HL-60 (cell line): ENCODE measurements at regions not wholly inside any gene's neighbourhood (a gene's known extent, or its start where the extent isn't known, plus 50 kb on each side); places are given as distances from the start of the nearest gene placed in this dataset.

Source experiments
- DNase-seq, 2 experiments: peaks; one replicate each; pipeline ENCODE4 v3.0.0-alpha.2; 2010 to 2020; ENCODE audit warnings: low read depth in 1 of 2, low spot score in 1 of 2
- H3K27ac ChIP-seq: fragments of 250-450 bp; sonication (Bioruptor Pico); replicated peaks from 2 replicates; pipeline ENCODE4 v1.5.1; 2020; ENCODE audit warnings: mild to moderate bottlenecking, moderate library complexity
- H3K27me3 ChIP-seq: fragments of 250-450 bp; sonication (Bioruptor Pico); 2 replicates; pipeline ENCODE4 v1.5.1; 2021; ENCODE audit warnings: mild to moderate bottlenecking, moderate library complexity; ENCODE audit not compliant: insufficient read depth, poor library complexity, severe bottlenecking
- H3K4me3 ChIP-seq: replicated peaks from 2 replicates; pipeline ENCODE4 v1.5.1; 2011; ENCODE audit warnings: mild to moderate bottlenecking, control low read depth, low read length; ENCODE audit not compliant: insufficient read depth
- GABPA ChIP-seq: IDR thresholded peaks from 2 replicates; pipeline ENCODE4 v1.6.1; 2012; ENCODE audit warnings: low read depth
- POLR2AphosphoS5 ChIP-seq: IDR thresholded peaks from 2 replicates; pipeline ENCODE4 v1.6.1; 2012; ENCODE audit warnings: low read depth
- REST ChIP-seq: IDR thresholded peaks from 2 replicates; pipeline ENCODE4 v1.6.1; 2012; ENCODE audit warnings: low read depth; ENCODE audit not compliant: insufficient replicate concordance
- SPI1 ChIP-seq: IDR thresholded peaks from 2 replicates; pipeline ENCODE4 v1.6.1; 2012; ENCODE audit warnings: low read depth, mild to moderate bottlenecking, borderline replicate concordance
- TF ChIP-seq, protein P1 (sequence below): IDR thresholded peaks from one replicate; pipeline ENCODE4 v1.5.1; 2011; ENCODE audit warnings: low read length, control low read depth, inconsistent platforms; ENCODE audit not compliant: insufficient read depth

DNA sequence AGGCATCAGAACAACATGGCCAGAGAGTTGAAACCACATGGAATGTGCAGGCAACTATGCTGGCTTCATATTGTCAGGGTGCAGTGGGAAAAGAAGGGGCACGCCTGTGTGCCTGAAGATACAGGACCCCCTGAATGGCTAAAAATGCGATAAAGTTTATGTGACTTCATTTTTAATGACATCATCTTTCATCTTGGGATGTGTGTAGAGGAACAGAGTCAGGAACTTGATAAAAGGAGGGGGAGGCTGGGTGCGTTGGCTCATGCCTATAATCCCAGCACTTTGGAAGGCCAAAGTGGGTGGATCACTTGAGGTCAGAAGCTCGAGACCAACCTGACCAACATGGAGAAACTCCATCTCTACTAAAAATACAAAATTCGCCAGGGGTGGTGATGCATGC lies 872.6 kb downstream of the TDRD15 start:
- TF ChIP-seq REST: no peak
- no peak for TF ChIP-seq GABPA
- TF ChIP-seq, protein P1, sequence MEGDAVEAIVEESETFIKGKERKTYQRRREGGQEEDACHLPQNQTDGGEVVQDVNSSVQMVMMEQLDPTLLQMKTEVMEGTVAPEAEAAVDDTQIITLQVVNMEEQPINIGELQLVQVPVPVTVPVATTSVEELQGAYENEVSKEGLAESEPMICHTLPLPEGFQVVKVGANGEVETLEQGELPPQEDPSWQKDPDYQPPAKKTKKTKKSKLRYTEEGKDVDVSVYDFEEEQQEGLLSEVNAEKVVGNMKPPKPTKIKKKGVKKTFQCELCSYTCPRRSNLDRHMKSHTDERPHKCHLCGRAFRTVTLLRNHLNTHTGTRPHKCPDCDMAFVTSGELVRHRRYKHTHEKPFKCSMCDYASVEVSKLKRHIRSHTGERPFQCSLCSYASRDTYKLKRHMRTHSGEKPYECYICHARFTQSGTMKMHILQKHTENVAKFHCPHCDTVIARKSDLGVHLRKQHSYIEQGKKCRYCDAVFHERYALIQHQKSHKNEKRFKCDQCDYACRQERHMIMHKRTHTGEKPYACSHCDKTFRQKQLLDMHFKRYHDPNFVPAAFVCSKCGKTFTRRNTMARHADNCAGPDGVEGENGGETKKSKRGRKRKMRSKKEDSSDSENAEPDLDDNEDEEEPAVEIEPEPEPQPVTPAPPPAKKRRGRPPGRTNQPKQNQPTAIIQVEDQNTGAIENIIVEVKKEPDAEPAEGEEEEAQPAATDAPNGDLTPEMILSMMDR: no peak
- no peak for TF ChIP-seq SPI1
- TF ChIP-seq POLR2AphosphoS5: no peak
- Histone ChIP-seq H3K27me3 (no peaks in the 10 kb centered on the region), H3K4me3 (no peak overlapping the region), H3K27ac (no peak overlapping the region)
- DNase-seq: no peak

DNA sequence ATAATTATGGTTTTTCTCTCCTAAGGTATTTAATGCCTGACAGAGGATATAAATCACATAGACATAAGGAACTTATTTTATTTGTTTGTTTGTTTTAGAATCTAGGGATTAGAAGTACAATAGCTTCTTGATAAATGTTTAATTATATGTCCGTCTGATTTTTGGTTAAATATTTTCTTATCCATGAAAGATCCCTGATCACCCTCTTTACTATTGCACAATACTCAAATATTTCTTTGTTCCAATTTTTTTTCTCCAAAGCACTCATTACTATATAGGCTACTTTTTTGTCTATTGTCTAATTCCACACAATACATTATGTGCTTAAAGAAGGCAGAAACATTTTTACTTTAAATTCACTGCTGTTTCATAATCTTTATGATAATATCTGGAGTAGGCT lies 875.8 kb downstream of the TDRD15 start:
- no peak for DNase-seq
- Histone ChIP-seq H3K27ac (no peak overlapping the region), H3K27me3 (no peaks in the 10 kb centered on the region), H3K4me3 (no peak overlapping the region)
- no peak for TF ChIP-seq SPI1
- TF ChIP-seq POLR2AphosphoS5: no peak
- TF ChIP-seq GABPA: no peak
- TF ChIP-seq, protein P1: no peak
- no peak for TF ChIP-seq REST

DNA sequence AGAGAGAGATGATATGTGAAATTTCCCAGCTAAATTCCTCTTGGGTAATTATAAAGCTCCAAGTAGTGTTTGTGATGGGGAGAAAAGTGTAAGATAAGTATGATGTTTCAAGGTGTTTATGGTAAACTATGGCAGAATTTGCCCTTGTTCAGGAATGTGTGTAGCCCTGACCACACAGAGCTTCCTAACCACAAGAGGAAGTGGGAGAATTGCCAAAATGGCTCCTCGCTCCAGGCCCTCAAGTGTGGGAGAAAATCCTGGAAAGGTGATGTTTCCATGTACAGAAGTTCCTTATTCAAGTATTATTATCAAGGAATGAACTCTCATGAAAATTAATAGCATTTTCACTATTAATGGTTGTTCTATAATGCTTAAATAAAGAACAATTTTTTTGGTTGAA lies 878.3 kb downstream of the TDRD15 start:
- Histone ChIP-seq H3K4me3 (no peak overlapping the region), H3K27me3 (no peaks in the 10 kb centered on the region), H3K27ac (no peak overlapping the region)
- TF ChIP-seq GABPA (no peak), POLR2AphosphoS5 (no peak), SPI1 (no peak), REST (no peak)
- TF ChIP-seq, protein P1: no peak
- no peak for DNase-seq
